ENCODE measurements at regions not wholly inside any gene's neighbourhood (a gene's known extent, or its start where the extent isn't known, plus 50 kb on each side); places are given as distances from the start of the nearest gene placed in this dataset.

DNA sequence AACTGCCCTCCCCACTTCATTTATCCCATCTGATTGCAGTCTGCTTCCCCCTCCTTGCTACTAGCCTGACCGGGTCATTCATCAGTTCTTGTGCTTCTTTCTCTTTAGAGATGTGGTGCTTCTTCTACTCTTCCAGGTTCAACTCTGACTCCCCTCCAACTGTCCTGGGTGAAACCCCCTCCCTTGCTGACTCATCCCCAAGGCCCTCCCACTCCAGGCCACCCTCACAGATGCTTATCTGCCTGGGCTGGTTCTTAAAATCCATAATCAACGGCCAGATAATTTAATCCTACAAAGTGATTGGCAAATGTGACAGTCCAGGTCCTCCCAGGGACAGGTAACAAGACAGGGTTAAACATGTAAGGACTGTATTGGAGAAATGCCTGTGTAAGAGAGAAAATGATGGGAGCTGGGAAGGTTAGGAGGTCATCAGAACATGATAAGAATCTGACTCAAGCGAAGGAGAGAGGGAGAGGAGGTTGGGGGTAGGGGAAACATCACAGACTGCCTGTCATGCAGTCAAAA, 182.8 kb upstream of the C1QTNF7 start:
- TF ChIP-seq, protein P1, sequence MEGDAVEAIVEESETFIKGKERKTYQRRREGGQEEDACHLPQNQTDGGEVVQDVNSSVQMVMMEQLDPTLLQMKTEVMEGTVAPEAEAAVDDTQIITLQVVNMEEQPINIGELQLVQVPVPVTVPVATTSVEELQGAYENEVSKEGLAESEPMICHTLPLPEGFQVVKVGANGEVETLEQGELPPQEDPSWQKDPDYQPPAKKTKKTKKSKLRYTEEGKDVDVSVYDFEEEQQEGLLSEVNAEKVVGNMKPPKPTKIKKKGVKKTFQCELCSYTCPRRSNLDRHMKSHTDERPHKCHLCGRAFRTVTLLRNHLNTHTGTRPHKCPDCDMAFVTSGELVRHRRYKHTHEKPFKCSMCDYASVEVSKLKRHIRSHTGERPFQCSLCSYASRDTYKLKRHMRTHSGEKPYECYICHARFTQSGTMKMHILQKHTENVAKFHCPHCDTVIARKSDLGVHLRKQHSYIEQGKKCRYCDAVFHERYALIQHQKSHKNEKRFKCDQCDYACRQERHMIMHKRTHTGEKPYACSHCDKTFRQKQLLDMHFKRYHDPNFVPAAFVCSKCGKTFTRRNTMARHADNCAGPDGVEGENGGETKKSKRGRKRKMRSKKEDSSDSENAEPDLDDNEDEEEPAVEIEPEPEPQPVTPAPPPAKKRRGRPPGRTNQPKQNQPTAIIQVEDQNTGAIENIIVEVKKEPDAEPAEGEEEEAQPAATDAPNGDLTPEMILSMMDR (IDR thresholded peaks at IDR 0.05; ENCODE audit: control insufficient read depth, insufficient read depth, low read depth, low read length, missing control alignments): no peak
- no peak for DNase-seq (ENCODE audit: low read depth)
- no peak overlapping the region for H3K4me3 ChIP-seq (ENCODE audit: control insufficient read depth, low read depth, low read length)

DNA sequence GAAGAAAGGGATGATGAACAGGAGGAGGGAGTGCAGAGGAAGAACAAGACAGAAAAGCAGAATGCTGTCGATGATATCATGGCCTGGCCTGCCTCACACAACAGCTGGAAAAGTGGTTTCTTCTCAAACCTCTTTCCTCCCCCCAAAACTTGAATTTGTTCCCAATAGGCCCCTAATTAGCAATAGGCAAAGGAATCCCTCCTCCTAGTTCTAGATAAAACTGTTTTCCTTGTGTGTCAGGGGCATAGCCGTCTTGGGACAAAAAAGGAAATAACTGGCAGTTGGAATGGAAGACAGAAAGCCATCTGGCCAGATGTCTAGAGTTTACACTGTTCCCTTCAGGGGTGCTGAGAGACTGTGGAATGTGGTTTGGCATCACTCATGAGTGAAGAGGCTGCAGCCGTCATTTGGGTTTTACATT, 177.8 kb upstream of the C1QTNF7 start:
- no peak overlapping the region for H3K4me3 ChIP-seq (ENCODE audit: control insufficient read depth, low read depth, low read length)
- TF ChIP-seq, protein P1 (IDR thresholded peaks at IDR 0.05; ENCODE audit: control insufficient read depth, insufficient read depth, low read depth, low read length, missing control alignments): no peak
- no peak for DNase-seq (ENCODE audit: low read depth)

DNA sequence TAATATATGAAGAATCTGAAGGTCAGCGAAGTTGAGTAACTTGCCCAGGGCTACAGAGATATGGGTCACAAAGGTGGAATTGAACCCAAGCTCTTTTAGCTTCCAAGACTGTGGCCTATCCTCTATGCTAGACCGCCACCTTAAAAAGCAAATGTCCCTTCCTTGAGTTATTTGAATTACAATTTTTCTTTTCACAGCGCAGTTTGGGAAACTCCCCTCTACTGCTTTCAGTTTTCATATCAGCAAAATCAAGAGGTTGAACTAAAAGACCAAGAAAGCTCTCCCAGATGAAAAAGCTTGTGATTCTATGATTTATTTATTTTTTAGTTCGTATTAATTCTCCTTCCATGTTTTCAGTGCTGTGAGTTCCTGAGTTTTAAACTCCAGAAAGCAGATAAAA, 174.5 kb upstream of the C1QTNF7 start:
- no peak overlapping the region for H3K4me3 ChIP-seq (ENCODE audit: control insufficient read depth, low read depth, low read length)
- TF ChIP-seq, protein P1 (IDR thresholded peaks at IDR 0.05; ENCODE audit: control insufficient read depth, insufficient read depth, low read depth, low read length, missing control alignments): no peak
- no peak for DNase-seq (ENCODE audit: low read depth)

DNA sequence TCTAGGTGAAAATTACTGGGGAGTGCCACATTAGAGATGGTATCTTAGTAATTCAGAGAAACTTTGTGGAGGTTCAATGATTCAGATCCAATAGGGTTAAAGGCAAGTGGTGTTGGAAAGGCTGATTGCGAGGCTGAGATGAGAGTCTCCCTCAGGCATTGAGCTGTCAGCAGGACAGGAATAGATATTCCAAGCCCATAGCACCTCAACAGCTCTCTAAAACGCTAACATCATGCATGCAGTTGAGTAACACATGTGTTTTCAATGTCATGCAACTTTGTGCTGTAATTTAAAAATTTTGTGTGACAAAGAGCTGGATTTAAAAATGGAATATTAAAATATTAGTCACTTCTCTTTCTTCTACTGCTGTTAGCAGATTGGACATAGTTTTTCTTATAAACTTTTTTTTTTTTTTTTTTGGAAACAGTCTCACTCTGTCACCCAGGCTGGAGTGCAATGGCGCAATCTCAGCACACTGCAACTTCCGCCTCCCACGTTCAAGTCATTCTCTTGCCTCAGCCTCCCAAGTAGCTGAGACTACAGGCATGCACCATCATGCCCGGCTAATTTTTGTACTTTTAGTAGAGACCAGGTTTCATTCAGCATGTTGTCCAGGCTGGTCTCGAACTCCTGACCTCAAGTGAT, 173.5 kb upstream of the C1QTNF7 start:
- TF ChIP-seq, protein P1 (IDR thresholded peaks at IDR 0.05; ENCODE audit: control insufficient read depth, insufficient read depth, low read depth, low read length, missing control alignments): no peak
- DNase-seq (ENCODE audit: low read depth): no peak
- H3K4me3 ChIP-seq (ENCODE audit: control insufficient read depth, low read depth, low read length): no peak overlapping the region

DNA sequence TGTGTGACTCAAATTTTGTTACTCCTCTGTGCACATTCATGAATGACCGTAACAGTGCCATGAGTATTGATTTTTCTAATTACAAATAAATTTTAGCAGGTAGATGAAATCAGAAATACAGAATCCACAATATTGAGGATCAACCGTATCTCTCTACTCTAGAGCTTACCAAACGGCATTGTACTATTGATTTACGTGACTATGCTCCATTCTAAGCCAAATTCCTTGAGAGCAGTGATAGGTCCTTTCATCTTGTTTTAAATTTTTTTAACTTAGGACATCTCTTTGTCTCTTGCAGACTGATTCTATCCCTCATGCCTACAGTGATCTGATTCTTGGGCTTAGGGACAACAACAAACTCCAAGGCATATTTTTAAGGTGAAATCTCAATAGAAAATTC, 172.3 kb upstream of the C1QTNF7 start:
- H3K4me3 ChIP-seq (ENCODE audit: control insufficient read depth, low read depth, low read length): no peak overlapping the region
- TF ChIP-seq, protein P1 (IDR thresholded peaks at IDR 0.05; ENCODE audit: control insufficient read depth, insufficient read depth, low read depth, low read length, missing control alignments): no peak
- DNase-seq (ENCODE audit: low read depth): no peak

DNA sequence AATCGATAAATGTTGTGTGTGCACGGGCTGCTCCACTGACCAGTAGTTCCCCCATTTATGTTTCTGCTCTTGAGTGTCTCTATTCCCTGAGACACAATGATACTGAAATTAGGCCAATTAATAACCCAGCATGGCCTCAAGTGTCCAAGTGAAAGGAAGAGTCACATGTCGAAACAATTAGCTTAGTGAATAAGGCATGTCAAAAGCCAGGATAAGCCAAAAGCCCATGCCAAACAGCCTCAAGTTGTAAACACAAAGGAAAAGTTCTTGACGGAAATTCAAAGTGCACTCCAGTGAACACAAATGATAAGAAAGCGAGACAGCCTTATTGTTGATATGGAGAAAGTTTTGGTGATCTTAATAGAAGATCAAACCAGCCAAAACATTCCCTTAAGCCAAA, 167.1 kb upstream of the C1QTNF7 start:
- TF ChIP-seq, protein P1 (IDR thresholded peaks at IDR 0.05; ENCODE audit: control insufficient read depth, insufficient read depth, low read depth, low read length, missing control alignments): no peak
- no peak overlapping the region for H3K4me3 ChIP-seq (ENCODE audit: control insufficient read depth, low read depth, low read length)
- DNase-seq (ENCODE audit: low read depth): no peak
